ENCODE measurements at regions not wholly inside any gene's neighbourhood (a gene's known extent, or its start where the extent isn't known, plus 50 kb on each side); places are given as distances from the start of the nearest gene placed in this dataset.

GRCh38 chr20:17077030-17077429 lies 149.8 kb upstream of the PCSK2 start:
- no peak overlapping the region for H3K4me3 ChIP-seq (ENCODE audit: severe bottlenecking)
- no peak for DNase-seq (ENCODE audit: low spot score)
- no peak overlapping the region for H3K27ac ChIP-seq (ENCODE audit: poor library complexity, severe bottlenecking)
- no peak for ATAC-seq (ENCODE audit: low read depth)
- H3K9me3 ChIP-seq (ENCODE audit: severe bottlenecking) = no peaks in the 10 kb centered on the region
- H3K4me1 ChIP-seq (ENCODE audit: insufficient read depth, poor library complexity, severe bottlenecking) = no peaks in the 10 kb centered on the region
- H3K36me3 ChIP-seq (ENCODE audit: low read depth) = no peaks in the 10 kb centered on the region
- no peaks in the 10 kb centered on the region for H3K27me3 ChIP-seq (ENCODE audit: insufficient read depth, poor library complexity, severe bottlenecking)
- TF ChIP-seq, protein P1, sequence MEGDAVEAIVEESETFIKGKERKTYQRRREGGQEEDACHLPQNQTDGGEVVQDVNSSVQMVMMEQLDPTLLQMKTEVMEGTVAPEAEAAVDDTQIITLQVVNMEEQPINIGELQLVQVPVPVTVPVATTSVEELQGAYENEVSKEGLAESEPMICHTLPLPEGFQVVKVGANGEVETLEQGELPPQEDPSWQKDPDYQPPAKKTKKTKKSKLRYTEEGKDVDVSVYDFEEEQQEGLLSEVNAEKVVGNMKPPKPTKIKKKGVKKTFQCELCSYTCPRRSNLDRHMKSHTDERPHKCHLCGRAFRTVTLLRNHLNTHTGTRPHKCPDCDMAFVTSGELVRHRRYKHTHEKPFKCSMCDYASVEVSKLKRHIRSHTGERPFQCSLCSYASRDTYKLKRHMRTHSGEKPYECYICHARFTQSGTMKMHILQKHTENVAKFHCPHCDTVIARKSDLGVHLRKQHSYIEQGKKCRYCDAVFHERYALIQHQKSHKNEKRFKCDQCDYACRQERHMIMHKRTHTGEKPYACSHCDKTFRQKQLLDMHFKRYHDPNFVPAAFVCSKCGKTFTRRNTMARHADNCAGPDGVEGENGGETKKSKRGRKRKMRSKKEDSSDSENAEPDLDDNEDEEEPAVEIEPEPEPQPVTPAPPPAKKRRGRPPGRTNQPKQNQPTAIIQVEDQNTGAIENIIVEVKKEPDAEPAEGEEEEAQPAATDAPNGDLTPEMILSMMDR (IDR thresholded peaks at IDR 0.05; ENCODE audit: poor library complexity, severe bottlenecking) = no peak

GRCh38 chr20:17083738-17084137 lies 143.1 kb upstream of the PCSK2 start:
- no peaks in the 10 kb centered on the region for H3K27me3 ChIP-seq (ENCODE audit: insufficient read depth, poor library complexity, severe bottlenecking)
- no peak overlapping the region for H3K27ac ChIP-seq (ENCODE audit: poor library complexity, severe bottlenecking)
- no peaks in the 10 kb centered on the region for H3K36me3 ChIP-seq (ENCODE audit: low read depth)
- TF ChIP-seq, protein P1 (IDR thresholded peaks at IDR 0.05; ENCODE audit: poor library complexity, severe bottlenecking) = no peak
- no peak for ATAC-seq (ENCODE audit: low read depth)
- no peaks in the 10 kb centered on the region for H3K9me3 ChIP-seq (ENCODE audit: severe bottlenecking)
- no peaks in the 10 kb centered on the region for H3K4me1 ChIP-seq (ENCODE audit: insufficient read depth, poor library complexity, severe bottlenecking)
- DNase-seq (ENCODE audit: low spot score) = no peak
- no peak overlapping the region for H3K4me3 ChIP-seq (ENCODE audit: severe bottlenecking)

- DNase-seq (ENCODE audit: low spot score) = no peak
- TF ChIP-seq, protein P1 (IDR thresholded peaks at IDR 0.05; ENCODE audit: poor library complexity, severe bottlenecking) = no peak
- ATAC-seq (ENCODE audit: low read depth) = no peak
Observed at GRCh38 chr20:17084909-17085308, 141.9 kb upstream of the PCSK2 start.

DNA sequence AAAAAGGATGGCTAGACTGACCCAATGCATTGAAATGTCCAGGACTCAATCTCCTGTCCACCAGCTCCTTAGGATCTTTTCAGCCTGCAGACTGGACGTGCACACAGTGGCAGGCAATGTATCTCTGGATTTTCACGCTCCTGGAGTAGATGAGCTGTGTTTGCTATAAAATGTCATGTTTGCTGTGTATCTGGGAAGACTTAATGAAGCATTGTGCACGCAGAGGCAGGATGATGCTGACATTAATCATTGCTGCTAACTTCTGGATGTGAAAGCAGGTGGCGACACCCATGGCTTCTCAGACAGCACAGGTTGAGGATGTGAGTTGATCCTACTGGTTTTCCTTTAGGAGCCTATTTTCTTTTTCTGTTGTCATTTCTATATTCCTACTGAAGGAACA lies 133.1 kb upstream of the PCSK2 start:
- no peaks in the 10 kb centered on the region for H3K36me3 ChIP-seq (ENCODE audit: low read depth)

More at GRCh38 chr20:17084909-17085308, 141.9 kb upstream of the PCSK2 start:
- Histone ChIP-seq H3K27ac (ENCODE audit: poor library complexity, severe bottlenecking) (no peak overlapping the region), H3K36me3 (ENCODE audit: low read depth) (no peaks in the 10 kb centered on the region), H3K4me3 (ENCODE audit: severe bottlenecking) (no peak overlapping the region), H3K4me1 (ENCODE audit: insufficient read depth, poor library complexity, severe bottlenecking) (no peaks in the 10 kb centered on the region), H3K27me3 (ENCODE audit: insufficient read depth, poor library complexity, severe bottlenecking) (no peaks in the 10 kb centered on the region), H3K9me3 (ENCODE audit: severe bottlenecking) (no peaks in the 10 kb centered on the region)

DNA sequence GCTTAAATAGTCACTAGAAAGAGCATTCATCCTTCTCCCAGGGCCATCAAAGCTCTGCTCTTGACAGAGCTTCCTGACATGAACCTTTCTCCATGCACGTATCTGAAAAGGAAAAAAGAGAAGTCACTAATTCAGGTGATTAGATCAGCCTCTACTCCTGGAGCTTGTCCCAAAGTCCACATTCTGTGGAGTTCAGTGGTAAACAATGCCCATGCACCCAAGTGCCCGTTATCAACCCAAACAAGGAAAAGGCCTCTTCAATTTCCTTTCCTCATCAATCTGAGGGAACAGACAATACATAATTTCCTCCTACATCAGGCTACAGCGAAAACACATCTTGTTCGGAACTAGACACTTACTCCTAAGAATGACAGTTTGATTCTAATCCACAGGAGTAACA lies 129.2 kb upstream of the PCSK2 start:
- Histone ChIP-seq H3K4me1 (ENCODE audit: insufficient read depth, poor library complexity, severe bottlenecking) (no peaks in the 10 kb centered on the region), H3K27ac (ENCODE audit: poor library complexity, severe bottlenecking) (no peak overlapping the region), H3K4me3 (ENCODE audit: severe bottlenecking) (no peak overlapping the region), H3K27me3 (ENCODE audit: insufficient read depth, poor library complexity, severe bottlenecking) (peaks cover 2% of the 10 kb centered on the region), H3K9me3 (ENCODE audit: severe bottlenecking) (peaks cover under 1% of the 10 kb centered on the region), H3K36me3 (ENCODE audit: low read depth) (no peaks in the 10 kb centered on the region)
- TF ChIP-seq, protein P1 (IDR thresholded peaks at IDR 0.05; ENCODE audit: poor library complexity, severe bottlenecking) = no peak
- DNase-seq (ENCODE audit: low spot score) (no peak), ATAC-seq (ENCODE audit: low read depth) (no peak)

More for the DNA sequence above, 133.1 kb upstream of the PCSK2 start:
- H3K9me3 ChIP-seq (ENCODE audit: severe bottlenecking) = peaks cover 2% of the 10 kb centered on the region
- H3K4me3 ChIP-seq (ENCODE audit: severe bottlenecking) = no peak overlapping the region
- no peak for DNase-seq (ENCODE audit: low spot score)
- ATAC-seq (ENCODE audit: low read depth) = no peak
- H3K27me3 ChIP-seq (ENCODE audit: insufficient read depth, poor library complexity, severe bottlenecking) = no peaks in the 10 kb centered on the region
- TF ChIP-seq, protein P1 (IDR thresholded peaks at IDR 0.05; ENCODE audit: poor library complexity, severe bottlenecking) = no peak
- no peak overlapping the region for H3K27ac ChIP-seq (ENCODE audit: poor library complexity, severe bottlenecking)
- no peaks in the 10 kb centered on the region for H3K4me1 ChIP-seq (ENCODE audit: insufficient read depth, poor library complexity, severe bottlenecking)
